C4-2B (cell line): ENCODE measurements at regions not wholly inside any gene's neighbourhood (a gene's known extent, or its start where the extent isn't known, plus 50 kb on each side); places are given as distances from the start of the nearest gene placed in this dataset.

Experiments
- ZFX ChIP-seq: fragments of 450-650 bp; IDR thresholded peaks from 2 replicates; pipeline ENCODE4 v1.6.1; 2017
- TF ChIP-seq, protein P1 (sequence below): fragments of 450-650 bp; conservative IDR thresholded peaks from 2 replicates; pipeline ENCODE4 v1.5.1; 2017; ENCODE audit warnings: mild to moderate bottlenecking

DNA sequence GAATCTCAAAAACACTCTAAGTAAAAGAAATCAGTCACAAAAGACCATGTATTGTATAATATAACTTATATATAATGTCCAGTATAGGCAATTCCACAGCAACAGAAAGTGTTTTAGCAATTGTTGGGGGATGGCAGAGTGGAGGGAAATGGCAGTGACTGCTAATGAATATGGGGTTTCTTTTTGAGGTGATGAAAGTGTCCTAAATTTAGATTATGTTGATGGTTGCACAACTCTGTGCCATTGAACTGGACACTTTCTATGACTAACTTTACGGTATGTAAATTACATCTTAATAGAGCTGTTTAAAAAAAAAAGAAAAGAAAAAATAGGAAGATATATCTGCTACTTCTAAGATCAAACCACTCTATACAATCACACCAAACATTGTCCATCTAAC is 124.9 kb upstream of the ZNF462 start:
- TF ChIP-seq, protein P1, sequence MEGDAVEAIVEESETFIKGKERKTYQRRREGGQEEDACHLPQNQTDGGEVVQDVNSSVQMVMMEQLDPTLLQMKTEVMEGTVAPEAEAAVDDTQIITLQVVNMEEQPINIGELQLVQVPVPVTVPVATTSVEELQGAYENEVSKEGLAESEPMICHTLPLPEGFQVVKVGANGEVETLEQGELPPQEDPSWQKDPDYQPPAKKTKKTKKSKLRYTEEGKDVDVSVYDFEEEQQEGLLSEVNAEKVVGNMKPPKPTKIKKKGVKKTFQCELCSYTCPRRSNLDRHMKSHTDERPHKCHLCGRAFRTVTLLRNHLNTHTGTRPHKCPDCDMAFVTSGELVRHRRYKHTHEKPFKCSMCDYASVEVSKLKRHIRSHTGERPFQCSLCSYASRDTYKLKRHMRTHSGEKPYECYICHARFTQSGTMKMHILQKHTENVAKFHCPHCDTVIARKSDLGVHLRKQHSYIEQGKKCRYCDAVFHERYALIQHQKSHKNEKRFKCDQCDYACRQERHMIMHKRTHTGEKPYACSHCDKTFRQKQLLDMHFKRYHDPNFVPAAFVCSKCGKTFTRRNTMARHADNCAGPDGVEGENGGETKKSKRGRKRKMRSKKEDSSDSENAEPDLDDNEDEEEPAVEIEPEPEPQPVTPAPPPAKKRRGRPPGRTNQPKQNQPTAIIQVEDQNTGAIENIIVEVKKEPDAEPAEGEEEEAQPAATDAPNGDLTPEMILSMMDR = no peak
- TF ChIP-seq ZFX = no peak
